Activated CD4-positive, alpha-beta T cell treated with anti-CD3 and anti-CD28 coated beads, Interleukin-2, amount 50 U/mL, for 24 hours (primary cell): ENCODE measurements at regions not wholly inside any gene's neighbourhood (a gene's known extent, or its start where the extent isn't known, plus 50 kb on each side); places are given as distances from the start of the nearest gene placed in this dataset.

Experiments
- DNase-seq, 2 donors: peaks; one replicate each; pipeline ENCODE4 v3.0.0-alpha.2; 2020; ENCODE audit warnings: low read depth in 1 of 2, low spot score in 1 of 2

- DNase-seq: no peak
These were observed 71.9 kb downstream of the OAT start for GRCh38 chr10:124346831-124347230.

DNA sequence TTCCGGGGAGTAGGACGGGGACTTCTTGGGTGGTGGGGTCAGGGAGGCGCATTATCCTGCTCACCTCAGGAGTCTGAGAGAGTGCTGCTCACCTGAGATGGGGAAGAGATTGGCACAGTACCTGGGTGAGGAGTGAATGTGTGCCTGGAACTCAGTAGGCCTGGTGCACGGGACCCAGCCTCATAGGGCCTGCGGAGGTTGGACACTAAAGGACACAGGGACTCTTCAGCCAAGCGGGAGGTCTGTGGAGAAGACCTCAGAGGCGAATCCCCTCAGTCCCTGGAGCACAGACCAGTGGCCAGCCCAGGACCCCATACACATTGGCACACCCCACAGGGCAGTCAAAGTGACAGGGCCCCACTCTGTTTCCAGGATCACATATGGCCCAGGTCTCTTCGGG, 73.2 kb downstream of the OAT start:
- DNase-seq: no peak

GRCh38 chr10:124344931-124345330, 73.8 kb downstream of the OAT start:
- DNase-seq: no peak

DNA sequence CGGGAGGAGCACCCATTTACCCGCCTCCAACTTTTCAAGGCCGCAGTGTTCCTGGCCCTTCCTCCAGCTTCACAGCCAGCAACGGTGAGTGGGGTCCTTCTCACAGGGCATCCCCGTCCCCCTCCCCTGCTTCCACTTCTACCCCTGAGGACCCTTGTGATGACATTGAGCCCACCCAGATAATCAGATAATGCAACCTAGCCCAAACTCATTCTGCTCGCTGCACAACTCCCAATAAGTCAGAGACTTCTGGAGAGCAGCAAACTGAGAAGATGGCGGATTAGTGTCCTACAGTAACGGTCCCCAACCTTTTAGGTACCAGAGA, 74.5 kb downstream of the OAT start:
- DNase-seq: no peak

DNA sequence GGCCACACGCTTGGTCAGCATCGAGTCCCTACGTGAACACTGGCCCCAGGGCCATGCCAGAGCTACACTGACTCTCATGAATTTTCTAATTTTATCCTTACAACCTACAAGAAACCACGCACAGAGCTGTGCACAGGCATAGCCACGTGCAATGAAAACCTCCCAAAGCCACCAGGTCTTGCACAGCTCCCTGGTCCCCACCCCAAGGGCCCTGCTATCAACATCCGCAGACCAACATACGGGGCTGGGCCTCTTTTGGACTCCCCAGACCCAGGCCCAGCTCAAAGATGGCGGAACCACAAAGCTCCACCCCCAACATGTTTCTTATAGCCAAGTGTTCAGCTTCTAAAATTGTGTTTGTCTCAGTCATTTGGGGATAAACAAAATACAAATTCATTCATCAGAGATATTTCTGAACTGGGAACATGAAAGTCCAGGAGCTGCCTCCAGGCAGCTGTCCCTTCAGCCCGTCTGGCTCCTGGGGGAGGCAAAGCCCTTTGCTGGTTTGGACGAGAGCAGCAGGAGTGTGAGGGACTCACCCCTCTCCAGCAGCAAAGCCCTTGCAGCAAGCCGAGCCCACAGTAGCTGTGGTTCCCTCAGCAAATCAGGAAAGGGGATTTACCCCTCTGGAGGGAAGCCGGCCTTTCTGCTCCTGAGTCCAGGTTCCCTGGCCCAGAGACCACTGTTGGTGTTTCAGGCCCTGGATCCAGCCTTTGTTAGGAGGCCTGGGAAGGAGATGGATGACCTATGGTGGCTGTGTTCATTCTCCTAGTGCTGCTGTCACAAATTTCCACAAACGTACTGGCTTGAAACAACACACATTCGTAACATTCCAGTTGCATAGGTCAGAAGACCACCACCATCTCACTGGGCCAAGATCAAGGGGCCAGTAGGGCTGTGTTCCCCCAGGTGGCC, 75.1 kb downstream of the OAT start:
- DNase-seq: no peak

- DNase-seq: no peak
These were observed 75.9 kb downstream of the OAT start for GRCh38 chr10:124342821-124343170.

DNA sequence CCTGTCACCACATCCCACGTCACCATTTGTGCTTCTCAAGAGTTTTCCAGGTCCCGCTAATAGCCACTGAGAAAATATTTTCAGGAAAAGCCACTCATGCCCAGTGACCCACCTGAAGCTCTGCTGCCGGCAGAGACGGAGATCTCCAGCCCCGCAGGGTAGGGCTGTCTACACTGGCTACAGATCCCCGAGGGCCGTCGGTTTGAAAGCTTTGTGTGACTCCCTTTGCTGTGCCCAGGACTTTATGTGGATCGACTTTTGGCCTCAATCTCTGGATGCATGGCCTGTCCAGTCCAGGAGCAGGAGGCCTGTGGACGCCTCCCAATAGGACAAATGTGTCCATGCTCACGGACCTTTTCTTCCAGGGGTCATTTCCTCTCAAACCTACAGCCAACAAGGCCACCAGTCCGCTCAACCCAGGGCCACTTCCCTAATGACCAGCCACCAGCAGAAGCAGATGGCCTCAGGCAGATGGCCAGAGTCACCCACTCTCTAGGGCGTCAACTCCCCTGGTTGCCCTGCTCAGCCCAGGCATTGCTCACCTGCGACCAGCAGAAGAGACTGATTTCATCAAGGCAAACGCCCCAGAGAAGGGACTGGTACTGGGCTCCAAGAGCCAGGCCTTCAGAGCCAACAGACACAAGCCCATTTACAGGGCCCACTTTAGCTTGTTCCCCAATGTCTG, 76.4 kb downstream of the OAT start:
- no peak for DNase-seq

GRCh38 chr10:124341768-124342135, 77.0 kb downstream of the OAT start:
- DNase-seq: no peak

- no peak for DNase-seq
These were observed 78.5 kb downstream of the OAT start for GRCh38 chr10:124340033-124340760.

- no peak for DNase-seq
These were observed 79.3 kb downstream of the OAT start for GRCh38 chr10:124339119-124340032.

DNA sequence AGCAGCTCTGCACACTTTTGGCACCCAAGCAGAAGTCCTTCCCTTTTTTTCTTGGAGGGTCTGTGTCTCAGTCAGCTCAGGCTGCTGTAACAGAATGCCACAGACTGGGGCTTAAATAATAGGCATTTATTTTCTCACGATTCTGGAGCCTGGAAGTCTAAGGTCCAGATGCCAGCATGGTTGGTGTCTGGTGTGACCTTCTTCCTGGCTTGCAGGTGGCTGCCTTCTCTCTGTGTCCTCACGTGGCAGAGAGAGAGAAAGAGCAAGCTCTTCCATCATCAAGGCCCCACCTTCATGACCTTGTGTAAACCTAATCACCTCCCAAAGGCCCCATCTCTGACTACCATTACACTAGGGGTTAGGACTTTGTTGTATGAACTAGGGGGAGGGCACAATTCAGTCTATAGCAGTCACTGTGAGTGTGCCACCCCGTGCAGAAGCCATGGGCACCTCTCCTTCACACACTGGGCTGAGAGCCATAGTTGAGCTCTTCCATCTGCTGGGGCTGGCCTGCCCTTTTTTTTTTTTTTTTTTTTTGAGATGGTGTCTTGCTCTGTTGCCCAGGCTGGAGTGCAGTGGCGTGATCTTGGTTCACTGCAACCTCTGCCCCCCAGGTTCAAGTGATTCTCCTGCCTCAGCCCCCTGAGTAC, 80.3 kb downstream of the OAT start:
- no peak for DNase-seq

DNA sequence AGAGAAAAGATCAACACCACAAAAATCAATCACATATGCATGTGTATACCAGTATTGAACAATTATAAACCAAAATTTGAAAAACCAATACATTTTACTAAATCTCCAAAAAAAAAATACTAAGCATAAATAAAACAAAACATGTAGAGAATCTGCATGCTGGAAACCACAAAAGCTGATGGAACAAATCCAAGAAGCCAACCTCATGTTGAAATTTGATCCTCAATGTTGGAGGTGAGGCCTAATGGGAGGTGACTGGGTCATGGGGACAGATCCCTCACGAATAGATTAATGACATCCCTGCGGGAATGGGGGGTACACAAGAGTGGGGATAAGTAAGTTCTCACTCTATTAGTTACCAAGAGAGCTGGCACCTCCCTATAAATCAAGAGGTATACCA, 82.5 kb downstream of the OAT start:
- DNase-seq: no peak

DNA sequence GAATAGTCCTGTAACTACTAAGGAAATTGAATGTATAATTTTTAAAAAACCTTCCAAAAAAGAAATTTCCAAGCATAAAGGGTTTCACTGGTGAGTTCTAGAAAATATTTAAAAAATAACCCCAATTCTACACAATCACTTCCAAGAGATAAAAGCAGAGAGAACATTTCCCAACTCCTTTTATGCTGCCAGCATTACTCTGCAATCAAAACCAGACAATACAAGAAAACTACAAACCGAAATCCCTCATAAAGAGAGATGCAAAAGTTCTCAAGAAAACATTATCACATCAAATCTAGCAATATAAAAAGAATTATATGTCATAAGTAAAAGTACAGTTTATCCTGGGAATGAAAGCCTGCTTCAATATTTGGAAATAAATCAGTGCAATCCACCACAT, 84.8 kb downstream of the OAT start:
- no peak for DNase-seq

- no peak for DNase-seq
These were observed 86.3 kb downstream of the OAT start for GRCh38 chr10:124332426-124332825.

DNA sequence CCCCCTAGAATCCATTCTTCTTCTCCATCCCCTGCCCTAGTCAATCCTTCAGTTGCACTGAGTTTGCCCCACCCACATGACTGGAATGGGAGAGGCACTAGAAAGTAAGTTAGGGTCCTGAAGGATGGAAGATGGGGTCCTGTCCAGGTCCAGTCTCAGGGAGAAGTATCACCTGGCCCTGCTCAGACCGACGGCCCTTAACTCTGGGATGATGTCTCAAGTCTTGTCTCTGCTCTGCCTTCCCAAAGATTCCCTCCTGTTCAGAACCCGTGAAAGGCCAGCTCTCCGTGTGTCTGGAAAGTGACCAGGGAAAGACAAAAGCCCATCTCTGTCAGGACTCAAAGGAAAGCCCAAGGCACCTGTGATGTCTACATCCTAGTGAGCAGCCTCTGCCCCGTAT, 88.8 kb downstream of the OAT start:
- no peak for DNase-seq

GRCh38 chr10:124329362-124329761, 89.4 kb downstream of the OAT start:
- DNase-seq: no peak

- no peak for DNase-seq
These were observed 90.1 kb downstream of the OAT start for GRCh38 chr10:124328477-124329220.

- no peak for DNase-seq
These were observed 92.6 kb downstream of the OAT start for GRCh38 chr10:124325998-124326636.

DNA sequence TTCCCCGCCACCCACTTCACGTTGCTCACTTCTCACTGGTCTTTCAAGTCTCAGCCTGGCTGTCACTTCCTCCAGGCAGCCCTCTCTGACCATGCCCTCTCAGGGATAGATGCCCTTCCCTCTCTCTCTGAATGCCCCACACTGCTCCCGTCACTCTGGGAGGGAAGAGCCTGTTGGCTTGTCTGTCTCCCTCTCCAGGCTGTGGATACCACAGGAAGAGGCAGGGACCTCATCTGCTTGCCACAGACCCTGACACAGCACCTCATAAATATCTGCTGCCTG, 93.1 kb downstream of the OAT start:
- no peak for DNase-seq
